GM23338 (cell line): ENCODE measurements at regions not wholly inside any gene's neighbourhood (a gene's known extent, or its start where the extent isn't known, plus 50 kb on each side); places are given as distances from the start of the nearest gene placed in this dataset.

Experiments
- EZH2 ChIP-seq: fragments of 200-600 bp; sonication (generic); IDR thresholded peaks from one replicate; pipeline ENCODE4 v1.8.0; 2017; ENCODE audit warnings: antibody characterized with exemption, mild to moderate bottlenecking, low read depth; ENCODE audit not compliant: unreplicated experiment
- EZH2phosphoT487 ChIP-seq: fragments of 200-600 bp; sonication (generic); IDR thresholded peaks from one replicate; pipeline ENCODE4 v1.8.1; 2018; ENCODE audit warnings: antibody characterized with exemption; ENCODE audit not compliant: unreplicated experiment
- JUNB ChIP-seq: IDR thresholded peaks from one replicate; pipeline ENCODE4 v1.6.1; 2016; ENCODE audit warnings: antibody characterized with exemption; ENCODE audit not compliant: unreplicated experiment
- POLR2AphosphoS5 ChIP-seq: IDR thresholded peaks from 2 replicates; pipeline ENCODE4 v1.6.1; 2016; ENCODE audit warnings: antibody characterized with exemption, low read depth
- TF ChIP-seq, protein P1 (sequence below), 2 experiments: fragments of 200-600 bp in 1 of 2; sonication (generic) in 1 of 2; conservative IDR thresholded peaks; 2 replicates each; pipeline versions ENCODE4 v1.5.1 to v1.6.1; 2016 to 2017; ENCODE audit warnings: antibody characterized with exemption in 2 of 2, low read depth in 2 of 2, mild to moderate bottlenecking in 2 of 2, moderate library complexity in 1 of 2

- TF ChIP-seq JUNB (no peak), POLR2AphosphoS5 (no peak), EZH2 (no peak), EZH2phosphoT487 (no peak)
- TF ChIP-seq, protein P1, sequence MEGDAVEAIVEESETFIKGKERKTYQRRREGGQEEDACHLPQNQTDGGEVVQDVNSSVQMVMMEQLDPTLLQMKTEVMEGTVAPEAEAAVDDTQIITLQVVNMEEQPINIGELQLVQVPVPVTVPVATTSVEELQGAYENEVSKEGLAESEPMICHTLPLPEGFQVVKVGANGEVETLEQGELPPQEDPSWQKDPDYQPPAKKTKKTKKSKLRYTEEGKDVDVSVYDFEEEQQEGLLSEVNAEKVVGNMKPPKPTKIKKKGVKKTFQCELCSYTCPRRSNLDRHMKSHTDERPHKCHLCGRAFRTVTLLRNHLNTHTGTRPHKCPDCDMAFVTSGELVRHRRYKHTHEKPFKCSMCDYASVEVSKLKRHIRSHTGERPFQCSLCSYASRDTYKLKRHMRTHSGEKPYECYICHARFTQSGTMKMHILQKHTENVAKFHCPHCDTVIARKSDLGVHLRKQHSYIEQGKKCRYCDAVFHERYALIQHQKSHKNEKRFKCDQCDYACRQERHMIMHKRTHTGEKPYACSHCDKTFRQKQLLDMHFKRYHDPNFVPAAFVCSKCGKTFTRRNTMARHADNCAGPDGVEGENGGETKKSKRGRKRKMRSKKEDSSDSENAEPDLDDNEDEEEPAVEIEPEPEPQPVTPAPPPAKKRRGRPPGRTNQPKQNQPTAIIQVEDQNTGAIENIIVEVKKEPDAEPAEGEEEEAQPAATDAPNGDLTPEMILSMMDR (conservative IDR thresholded peaks at IDR 0.05; ENCODE audit: low read depth in 2 of 2): no peak
Observed at GRCh38 chr6:94394822-94395221, 975.5 kb upstream of the EPHA7 start.
